ENCODE measurements at regions not wholly inside any gene's neighbourhood (a gene's known extent, or its start where the extent isn't known, plus 50 kb on each side); places are given as distances from the start of the nearest gene placed in this dataset.

DNA sequence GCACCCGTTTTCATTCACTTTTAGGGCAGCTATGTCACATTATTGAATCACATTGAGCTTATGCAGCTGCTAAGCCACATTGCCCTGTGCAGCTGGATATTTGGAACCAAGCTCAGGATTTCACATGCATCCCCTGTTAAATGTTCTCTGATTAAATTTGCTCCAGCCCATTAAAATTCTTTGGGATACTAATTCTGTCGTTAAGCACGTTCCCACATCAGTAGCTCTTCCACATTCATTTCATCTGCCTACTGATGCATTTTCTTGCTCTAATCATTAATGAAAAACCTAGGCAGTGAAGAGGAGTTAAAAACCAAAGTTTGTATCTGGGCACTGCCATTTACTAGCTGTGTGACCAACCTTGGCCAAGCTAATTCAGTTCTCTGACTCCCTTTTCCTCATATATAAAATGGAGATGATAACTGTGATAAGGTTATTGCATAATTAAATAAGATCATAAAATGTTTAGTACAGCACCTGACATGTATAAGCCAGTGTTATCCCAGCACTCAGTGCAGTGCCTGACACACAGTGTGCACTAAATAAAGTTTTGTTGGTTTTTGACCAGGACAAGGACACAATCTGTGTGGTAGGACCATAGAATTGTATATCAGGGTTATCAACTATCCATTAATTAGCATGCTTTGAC is 222.2 kb upstream of the ATP11B start:
- DNase-seq = no peak
- Mint-ChIP-seq H3K4me1 (no peaks in the 10 kb centered on the region), H3K27ac (no peak overlapping the region), H3K9me3 (ENCODE audit: low read depth) (peaks cover 5% of the 10 kb centered on the region), H3K27me3 (no peaks in the 10 kb centered on the region), H3K4me3 (no peak overlapping the region), H3K36me3 (no peaks in the 10 kb centered on the region)
- ATAC-seq = no peak
- CTCF ChIA-PET = no interaction called here

- Mint-ChIP-seq H3K27me3 (no peaks in the 10 kb centered on the region), H3K4me3 (no peak overlapping the region), H3K9me3 (ENCODE audit: low read depth) (peaks cover 5% of the 10 kb centered on the region), H3K36me3 (no peaks in the 10 kb centered on the region), H3K4me1 (no peaks in the 10 kb centered on the region), H3K27ac (no peak overlapping the region)
- ATAC-seq (no peak), DNase-seq (no peak)
- CTCF ChIA-PET = no interaction called here
Measured at GRCh38 chr3:182575941-182576340, 217.4 kb upstream of the ATP11B start.

GRCh38 chr3:182583545-182583944 is 209.8 kb upstream of the ATP11B start:
- CTCF ChIA-PET = no interaction called here
- H3K27me3 Mint-ChIP-seq = no peaks in the 10 kb centered on the region

GRCh38 chr3:182585532-182586150 is 207.7 kb upstream of the ATP11B start:
- Mint-ChIP-seq H3K4me3 (no peak overlapping the region), H3K27me3 (no peaks in the 10 kb centered on the region), H3K36me3 (no peaks in the 10 kb centered on the region), H3K27ac (no peak overlapping the region), H3K9me3 (ENCODE audit: low read depth) (no peaks in the 10 kb centered on the region), H3K4me1 (no peaks in the 10 kb centered on the region)
- no peak for ATAC-seq
- no peak for DNase-seq
- CTCF ChIA-PET = no interaction called here

More at GRCh38 chr3:182583545-182583944, 209.8 kb upstream of the ATP11B start:
- no peak for DNase-seq
- Mint-ChIP-seq H3K27ac (no peak overlapping the region), H3K4me3 (no peak overlapping the region), H3K9me3 (ENCODE audit: low read depth) (no peaks in the 10 kb centered on the region), H3K4me1 (no peaks in the 10 kb centered on the region), H3K36me3 (no peaks in the 10 kb centered on the region)
- ATAC-seq = no peak

DNA sequence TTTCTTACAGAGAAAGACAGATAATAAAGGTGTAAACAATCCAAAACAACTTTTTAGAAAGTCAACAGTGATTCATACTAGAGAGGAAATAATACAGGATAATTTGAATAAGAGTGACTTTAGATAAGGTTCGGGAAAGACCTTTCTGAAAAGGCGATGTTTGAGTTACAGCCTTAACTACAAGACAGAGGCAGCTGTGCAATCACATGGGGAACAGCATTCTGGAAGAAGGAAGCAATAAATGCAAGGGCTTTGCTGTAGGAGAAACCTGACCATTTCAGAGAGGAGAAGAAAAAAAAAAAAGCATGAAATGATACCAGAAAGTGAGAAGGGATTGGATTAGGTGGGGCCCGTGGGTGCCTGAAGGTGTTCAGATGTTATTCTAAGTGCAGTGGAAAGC is 200.6 kb upstream of the ATP11B start:
- H3K27me3 Mint-ChIP-seq = no peaks in the 10 kb centered on the region
- DNase-seq (no peak), ATAC-seq (no peak)
- H3K4me3 Mint-ChIP-seq = no peak overlapping the region
- no peaks in the 10 kb centered on the region for H3K36me3 Mint-ChIP-seq
- no peaks in the 10 kb centered on the region for H3K4me1 Mint-ChIP-seq
- no peak overlapping the region for H3K27ac Mint-ChIP-seq
- CTCF ChIA-PET = interaction anchor here (0.7 kb wide), 1 partner anchor 325 kb away, joined by 5 read pairs; no protein-coding TSS in a partner anchor
- no peaks in the 10 kb centered on the region for H3K9me3 Mint-ChIP-seq (ENCODE audit: low read depth)

GRCh38 chr3:182596676-182597410 is 196.5 kb upstream of the ATP11B start:
- H3K9me3 Mint-ChIP-seq (ENCODE audit: low read depth) = no peaks in the 10 kb centered on the region
- no peak overlapping the region for H3K27ac Mint-ChIP-seq
- H3K4me1 Mint-ChIP-seq = no peaks in the 10 kb centered on the region
- no peak overlapping the region for H3K4me3 Mint-ChIP-seq
- no peaks in the 10 kb centered on the region for H3K36me3 Mint-ChIP-seq
- ATAC-seq (no peak), DNase-seq (no peak)
- H3K27me3 Mint-ChIP-seq = no peaks in the 10 kb centered on the region
- CTCF ChIA-PET = no interaction called here

GRCh38 chr3:182597621-182598041 is 195.7 kb upstream of the ATP11B start:
- CTCF ChIA-PET = no interaction called here
- H3K27ac Mint-ChIP-seq = no peak overlapping the region
- no peaks in the 10 kb centered on the region for H3K27me3 Mint-ChIP-seq
- H3K36me3 Mint-ChIP-seq = no peaks in the 10 kb centered on the region
- no peak overlapping the region for H3K4me3 Mint-ChIP-seq
- no peaks in the 10 kb centered on the region for H3K9me3 Mint-ChIP-seq (ENCODE audit: low read depth)
- no peaks in the 10 kb centered on the region for H3K4me1 Mint-ChIP-seq
- no peak for DNase-seq
- ATAC-seq = no peak

- Mint-ChIP-seq H3K4me3 (no peak overlapping the region), H3K27ac (no peak overlapping the region)
- CTCF ChIA-PET = no interaction called here
Measured at GRCh38 chr3:182601597-182601996, 191.7 kb upstream of the ATP11B start.

DNA sequence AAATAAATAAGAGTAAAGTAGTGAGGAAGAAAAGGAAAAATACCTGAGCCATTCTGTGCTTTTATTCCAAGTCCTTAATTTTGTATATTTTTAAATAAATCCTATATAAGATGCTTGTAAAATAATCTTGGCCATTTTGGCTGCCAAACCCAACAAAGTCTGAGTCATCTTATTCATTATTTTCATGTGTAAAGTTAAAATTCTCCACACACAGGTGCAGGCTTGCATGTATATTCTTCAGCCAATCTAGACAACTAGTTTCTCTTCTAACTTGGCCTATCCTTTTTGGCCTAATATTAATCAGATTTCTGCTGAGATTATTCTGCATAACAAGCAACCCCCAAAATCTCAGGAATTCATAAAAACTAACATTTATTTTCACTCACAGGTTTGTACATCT is 189.8 kb upstream of the ATP11B start:
- Mint-ChIP-seq H3K27me3 (no peaks in the 10 kb centered on the region), H3K36me3 (no peaks in the 10 kb centered on the region), H3K4me3 (no peak overlapping the region), H3K4me1 (no peaks in the 10 kb centered on the region), H3K9me3 (ENCODE audit: low read depth) (no peaks in the 10 kb centered on the region), H3K27ac (no peak overlapping the region)
- ATAC-seq = no peak
- no peak for DNase-seq
- CTCF ChIA-PET = no interaction called here

More at GRCh38 chr3:182601597-182601996, 191.7 kb upstream of the ATP11B start:
- Mint-ChIP-seq H3K9me3 (ENCODE audit: low read depth) (no peaks in the 10 kb centered on the region), H3K36me3 (no peaks in the 10 kb centered on the region), H3K4me1 (no peaks in the 10 kb centered on the region), H3K27me3 (no peaks in the 10 kb centered on the region)
- ATAC-seq = no peak
- DNase-seq = no peak

DNA sequence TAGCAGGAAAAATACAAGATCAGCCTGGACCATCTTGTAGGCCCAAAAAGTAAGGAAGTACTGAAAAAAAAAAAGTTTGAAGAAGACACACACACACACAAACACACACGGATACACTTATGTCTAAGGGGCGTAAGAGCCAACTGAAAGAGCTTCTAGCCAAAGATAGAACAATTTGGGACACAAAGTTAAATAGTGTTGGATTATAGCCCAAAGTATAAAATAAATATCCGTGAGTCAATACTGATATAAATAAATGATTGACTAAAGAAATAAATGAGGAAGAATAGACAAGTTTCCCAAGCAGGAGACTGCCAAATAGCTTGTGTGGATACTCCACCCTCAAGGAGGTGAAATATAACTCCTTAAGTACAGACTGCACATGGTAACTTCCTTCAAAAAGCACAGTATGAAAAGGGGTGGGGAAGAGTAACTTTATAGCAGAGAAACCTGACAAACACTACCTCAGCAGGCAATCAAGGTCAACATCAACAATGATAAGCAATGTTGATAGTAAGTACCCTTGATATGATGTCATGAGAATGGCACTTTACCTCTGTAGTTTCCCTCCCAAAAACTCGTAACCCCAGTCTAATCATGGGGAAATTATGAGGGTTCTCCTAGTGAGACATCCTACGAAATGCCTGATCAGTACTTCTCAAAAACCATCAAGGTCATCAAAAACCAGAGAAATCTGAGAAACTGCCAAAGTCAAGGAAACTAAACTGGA is 187.3 kb upstream of the ATP11B start:
- ATAC-seq (no peak), DNase-seq (no peak)
- Mint-ChIP-seq H3K9me3 (ENCODE audit: low read depth) (no peaks in the 10 kb centered on the region), H3K4me3 (no peak overlapping the region), H3K27me3 (peaks cover 5% of the 10 kb centered on the region), H3K36me3 (no peaks in the 10 kb centered on the region), H3K4me1 (no peaks in the 10 kb centered on the region), H3K27ac (no peak overlapping the region)
- CTCF ChIA-PET = no interaction called here

DNA sequence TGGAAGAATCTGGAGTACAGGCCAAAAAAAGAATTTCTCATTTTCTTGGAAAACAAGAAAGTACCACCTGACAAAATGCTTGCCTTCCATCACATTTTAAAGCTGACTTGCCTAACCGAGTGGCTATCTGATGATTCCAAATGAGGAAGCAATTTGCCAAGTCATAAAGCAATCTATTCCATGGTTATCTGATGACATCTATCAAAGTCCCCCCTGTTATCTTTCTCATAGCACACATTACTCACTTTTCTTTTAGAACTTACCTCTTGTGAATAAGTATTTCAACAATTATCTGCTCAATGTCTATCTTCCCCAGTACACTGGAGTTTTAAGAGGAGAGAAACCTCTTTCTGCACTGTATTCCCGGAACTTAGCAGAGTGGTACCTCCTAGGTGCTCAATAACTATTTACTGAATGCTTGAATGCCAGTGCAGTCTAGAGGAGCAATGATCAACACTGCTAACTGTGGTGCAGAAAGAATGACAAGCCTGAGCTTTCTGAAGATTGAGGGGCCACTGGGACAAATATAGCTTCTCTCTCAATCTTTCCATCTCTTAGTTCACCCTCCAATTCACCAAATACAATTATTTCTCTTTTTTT is 186.3 kb upstream of the ATP11B start:
- no peak overlapping the region for H3K27ac Mint-ChIP-seq

GRCh38 chr3:182608832-182609231 is 184.5 kb upstream of the ATP11B start:
- H3K27ac Mint-ChIP-seq = no peak overlapping the region
- no peaks in the 10 kb centered on the region for H3K9me3 Mint-ChIP-seq (ENCODE audit: low read depth)
- DNase-seq (no peak), ATAC-seq (no peak)
- CTCF ChIA-PET = no interaction called here
- H3K4me3 Mint-ChIP-seq = no peak overlapping the region
- no peaks in the 10 kb centered on the region for H3K36me3 Mint-ChIP-seq
- H3K4me1 Mint-ChIP-seq = no peaks in the 10 kb centered on the region
- H3K27me3 Mint-ChIP-seq = peaks cover 5% of the 10 kb centered on the region

More for the DNA sequence above, 186.3 kb upstream of the ATP11B start:
- Mint-ChIP-seq H3K27me3 (peaks cover 5% of the 10 kb centered on the region), H3K36me3 (no peaks in the 10 kb centered on the region), H3K9me3 (ENCODE audit: low read depth) (no peaks in the 10 kb centered on the region), H3K4me1 (no peaks in the 10 kb centered on the region), H3K4me3 (no peak overlapping the region)
- CTCF ChIA-PET = no interaction called here
- no peak for DNase-seq
- ATAC-seq = no peak

DNA sequence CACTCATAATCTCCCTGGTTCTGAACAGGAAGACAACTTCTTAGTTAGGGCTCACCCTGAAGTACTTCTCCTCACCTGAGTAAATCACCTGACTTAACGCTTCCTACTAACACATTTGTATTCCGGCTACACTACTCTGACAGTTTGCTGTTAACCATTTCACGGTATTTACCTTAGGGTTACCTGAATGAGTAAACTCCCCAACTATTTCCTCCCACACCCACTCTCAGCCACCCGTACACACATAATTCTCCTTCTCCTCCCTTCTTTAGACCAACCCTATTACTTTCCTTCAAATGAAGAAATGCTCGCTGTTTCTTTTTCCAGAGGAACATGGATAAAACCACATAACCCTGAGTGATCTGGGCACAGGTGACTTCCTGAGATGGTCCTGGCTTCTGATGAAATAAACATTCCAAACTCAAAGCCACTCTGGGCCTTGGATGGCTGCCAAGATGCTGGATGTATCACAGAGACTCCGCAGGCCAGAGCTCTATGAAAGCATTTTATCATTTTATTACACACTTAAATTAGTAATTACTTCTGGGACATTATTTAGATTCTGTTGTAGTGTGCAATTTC is 183.6 kb upstream of the ATP11B start:
- Mint-ChIP-seq H3K27me3 (peaks cover 5% of the 10 kb centered on the region), H3K9me3 (ENCODE audit: low read depth) (no peaks in the 10 kb centered on the region), H3K36me3 (no peaks in the 10 kb centered on the region), H3K4me3 (no peak overlapping the region), H3K27ac (no peak overlapping the region), H3K4me1 (no peaks in the 10 kb centered on the region)
- CTCF ChIA-PET = no interaction called here
- DNase-seq = no peak
- ATAC-seq = no peak
